Endothelial cell of umbilical vein (primary cell): ENCODE measurements at regions not wholly inside any gene's neighbourhood (a gene's known extent, or its start where the extent isn't known, plus 50 kb on each side); places are given as distances from the start of the nearest gene placed in this dataset.

Experiments used
- BruUV-seq: library from RNA; stranded (reverse); fragments of 400-500 nt; replicated peaks from 2 replicates; lab custom pipeline; 2021; lab: Mats Ljungman, UMichigan
- CTCF ChIA-PET: fragments of 300-600, 350-600 bp; sonication (Branson Sonifier 250); formaldehyde crosslinking; loops from one replicate; lab custom pipeline; 2021; ENCODE audit warnings: antibody characterized with exemption, inconsistent platforms; lab: Charles Lee
- POLR2A ChIA-PET: fragments of 300-600, 350-600 bp; sonication (Branson Sonifier 250); formaldehyde crosslinking; loops from one replicate; lab custom pipeline; 2021; ENCODE audit warnings: antibody characterized with exemption, inconsistent platforms; lab: Charles Lee
- DNase-seq: peaks from one replicate; pipeline ENCODE4 v3.0.0-alpha.2; 2011; ENCODE audit warnings: low read depth, low spot score
- FAIRE-seq: peaks from 2 replicates; lab custom pipeline; 2011; peaks lifted over from hg19 to GRCh38; lab: Jason Lieb, UNC
- H2AFZ ChIP-seq: 2 replicates; pipeline ENCODE4 v1.6.0; 2012; ENCODE audit warnings: low read depth, low read length, control low read depth, inconsistent platforms
- H3K27ac ChIP-seq: 2 replicates; pipeline ENCODE4 v1.5.1; 2011; ENCODE audit warnings: low read depth, mild to moderate bottlenecking, control low read depth, low read length, moderate library complexity; ENCODE audit not compliant: insufficient read depth
- H3K27me3 ChIP-seq, 2 experiments: 2 replicates each; pipeline versions ENCODE4 v1.6.0 to v1.6.1; 2011; ENCODE audit warnings: low read length in 2 of 2, mixed read lengths in 1 of 2; ENCODE audit not compliant: control insufficient read depth in 2 of 2, insufficient read depth in 2 of 2
- H3K36me3 ChIP-seq, 2 experiments: 2 replicates in 1 of 2; 3 replicates in 1 of 2; pipeline ENCODE4 v1.5.1; 2011; ENCODE audit warnings: low read length in 2 of 2, mild to moderate bottlenecking in 1 of 2, moderate library complexity in 1 of 2; ENCODE audit not compliant: control insufficient read depth in 2 of 2, insufficient read depth in 2 of 2; ENCODE audit errors: extremely low read depth in 1 of 2
- H3K4me1 ChIP-seq: 3 replicates; pipeline ENCODE4 v1.5.1; 2011; ENCODE audit warnings: mild to moderate bottlenecking, low read length; ENCODE audit not compliant: control insufficient read depth, insufficient read depth; ENCODE audit errors: extremely low read depth
- H3K4me2 ChIP-seq: 2 replicates; pipeline ENCODE4 v1.6.1; 2011; ENCODE audit warnings: low read length, control low read depth, mixed read lengths; ENCODE audit not compliant: insufficient read depth
- H3K4me3 ChIP-seq, 3 experiments: fragments of 200-600 bp in 1 of 3; sonication (generic), shearing (Covaris generic) in 1 of 3; replicated peaks in 1 of 3; 2 replicates each; pipeline ENCODE4 v1.5.1; 2011 to 2016; ENCODE audit warnings: control low read depth in 3 of 3, low read length in 3 of 3, mild to moderate bottlenecking in 2 of 3, inconsistent platforms in 1 of 3, low read depth in 1 of 3, moderate library complexity in 1 of 3; ENCODE audit not compliant: insufficient read depth in 1 of 3
- H3K79me2 ChIP-seq: 2 replicates; pipeline ENCODE4 v1.6.0; 2012; ENCODE audit warnings: low read length, inconsistent platforms; ENCODE audit not compliant: control insufficient read depth, insufficient read depth
- H3K9ac ChIP-seq: replicated peaks from 2 replicates; pipeline ENCODE3; 2011; ENCODE audit warnings: low read length, control low read depth; ENCODE audit not compliant: insufficient read depth; ENCODE audit errors: extremely low read depth
- H3K9me1 ChIP-seq: replicated peaks from 3 replicates; pipeline ENCODE4 v1.6.0; 2011; ENCODE audit warnings: mild to moderate bottlenecking, low read length; ENCODE audit not compliant: control insufficient read depth, insufficient read depth; ENCODE audit errors: extremely low read depth
- H3K9me3 ChIP-seq: replicated peaks from 2 replicates; pipeline ENCODE4 v1.5.1; 2012; ENCODE audit warnings: low read length, inconsistent platforms; ENCODE audit not compliant: control insufficient read depth, insufficient read depth
- H4K20me1 ChIP-seq: replicated peaks from 2 replicates; pipeline ENCODE3; 2011; ENCODE audit warnings: mild to moderate bottlenecking, low read length; ENCODE audit not compliant: control insufficient read depth, insufficient read depth; ENCODE audit errors: extremely low read depth
- CTCF ChIP-seq, 2 donors: IDR thresholded peaks; 1 replicate in 1 of 2; 2 replicates in 1 of 2; pipeline ENCODE4 v1.5.1; 2011; ENCODE audit warnings: low read length in 2 of 2, mild to moderate bottlenecking in 2 of 2, moderate library complexity in 2 of 2, control low read depth in 1 of 2, inconsistent platforms in 1 of 2, low read depth in 1 of 2; ENCODE audit not compliant: insufficient read depth in 1 of 2; ENCODE audit errors: extremely low read depth in 1 of 2
- EZH2 ChIP-seq: IDR thresholded peaks from 2 replicates; pipeline ENCODE4 v1.6.1; 2012; ENCODE audit warnings: borderline replicate concordance, low read depth, mild to moderate bottlenecking, moderate library complexity, low read length, inconsistent platforms; ENCODE audit not compliant: severe bottlenecking
- FOS ChIP-seq: IDR thresholded peaks from 2 replicates; pipeline ENCODE4 v1.6.1; 2011; ENCODE audit warnings: mild to moderate bottlenecking, low read length, moderate library complexity, borderline replicate concordance; ENCODE audit not compliant: insufficient read depth
- GATA2 ChIP-seq: IDR thresholded peaks from 2 replicates; pipeline ENCODE4 v1.7.0; 2011; ENCODE audit warnings: low read depth, mild to moderate bottlenecking, moderate library complexity, mixed read lengths, low read length; ENCODE audit not compliant: insufficient read length, insufficient read depth
- JUN ChIP-seq: IDR thresholded peaks from 2 replicates; pipeline ENCODE4 v1.6.1; 2011; ENCODE audit warnings: borderline replicate concordance, low read depth; ENCODE audit not compliant: insufficient read length, insufficient read depth
- MAX ChIP-seq: IDR thresholded peaks from 2 replicates; pipeline ENCODE4 v1.6.1; 2011; ENCODE audit not compliant: insufficient read depth, insufficient read length
- MYC ChIP-seq: IDR thresholded peaks from one replicate; pipeline ENCODE4 v1.6.1; 2011; ENCODE audit warnings: mild to moderate bottlenecking, low read depth, low read length
- POLR2A ChIP-seq: IDR thresholded peaks from 2 replicates; pipeline ENCODE4 v1.6.1; 2012; ENCODE audit warnings: low read depth, mild to moderate bottlenecking, control low read depth, low read length
- POLR2AphosphoS5 ChIP-seq: IDR thresholded peaks from 2 replicates; pipeline ENCODE4 v1.6.1; 2012; ENCODE audit warnings: low read depth, mild to moderate bottlenecking, control low read depth, low read length, moderate library complexity; ENCODE audit not compliant: insufficient read depth
- dilution Hi-C: fragments of 300-500 bp; cut with MboI; formaldehyde crosslinking; loops from one replicate; pipeline ENCODE4 v1.15.0; 2019; ENCODE audit warnings: low sequenced_read_pairs; ENCODE audit not compliant: extremely low pct_ligation_motif_present
- intact Hi-C: fragments of 100-400 bp; cut with micrococcal nuclease; formaldehyde crosslinking; loops from one replicate; pipeline ENCODE4 v1.10.0; 2022

- Histone ChIP-seq H4K20me1 (no peaks in the 10 kb centered on the region), H3K27me3 (no peaks in the 10 kb centered on the region), H2AFZ (peak overlapping the region; percentile 51), H3K9me3 (no peaks in the 10 kb centered on the region), H3K9ac (no peak overlapping the region), H3K79me2 (peaks cover 36% of the 10 kb centered on the region), H3K4me2 (peak overlapping the region; percentile 51), H3K4me3 (no peak overlapping the region), H3K36me3 (no peaks in the 10 kb centered on the region), H3K4me1 (peaks cover 42% of the 10 kb centered on the region), H3K9me1 (no peaks in the 10 kb centered on the region), H3K27ac (no peak overlapping the region)
- BruUV-seq: no TSS peak
- no peak for FAIRE-seq
- POLR2A ChIA-PET: no interaction called here
- no peak for DNase-seq
- no peak for TF ChIP-seq POLR2AphosphoS5
- no peak for TF ChIP-seq CTCF (IDR thresholded peaks at IDR 0.05; ENCODE audit: extremely low read depth in 1 of 2, insufficient read depth in 1 of 2, low read depth in 1 of 2, low read length in 2 of 2)
- no peak for TF ChIP-seq JUN
- TF ChIP-seq GATA2: no peak
- TF ChIP-seq MAX: no peak
- TF ChIP-seq FOS: no peak
- no peak for TF ChIP-seq EZH2
- no peak for TF ChIP-seq MYC
- no peak for TF ChIP-seq POLR2A
- intact Hi-C loops (loop anchor here (1.0 to 5.0 kb wide), 3 partner anchors 59 to 203 kb away; no protein-coding TSS in a partner anchor), dilution Hi-C loops (no loop called here)
- CTCF ChIA-PET: interaction anchor here (0.9 to 3.2 kb wide), 2 partner anchors 58 to 203 kb away, joined by 4 to 12 read pairs; no protein-coding TSS in a partner anchor
Observed at GRCh38 chr1:98264727-98265126, 343.9 kb upstream of the DPYD start.
